ENCODE measurements at regions not wholly inside any gene's neighbourhood (a gene's known extent, or its start where the extent isn't known, plus 50 kb on each side); places are given as distances from the start of the nearest gene placed in this dataset.

DNA sequence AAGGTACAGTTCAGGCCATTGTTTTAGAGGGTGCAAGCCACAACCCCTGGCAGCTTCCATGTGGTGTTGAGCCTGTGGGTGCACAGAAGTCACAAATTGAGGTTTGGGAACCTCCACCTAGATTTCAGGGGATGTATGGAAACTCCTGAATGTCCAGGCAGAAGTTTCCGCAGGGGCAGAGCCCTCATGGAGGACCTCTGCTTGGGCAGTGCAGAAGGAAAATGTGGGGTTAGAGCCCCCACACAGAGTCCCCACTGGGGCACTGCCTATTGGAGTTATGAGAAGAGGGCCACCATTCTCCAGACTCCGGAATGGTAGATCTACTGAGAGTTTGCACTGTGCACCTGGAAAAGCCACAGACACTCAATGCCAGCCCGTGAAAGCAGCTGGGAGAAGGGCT, 242.0 kb upstream of the ACTRT1 start:
- no peaks in the 10 kb centered on the region for H3K36me3 ChIP-seq (ENCODE audit: insufficient read depth, low read length)
- H3K9ac ChIP-seq (ENCODE audit: low read length), result no peak overlapping the region
- peaks cover 18% of the 10 kb centered on the region for H3K9me3 ChIP-seq (ENCODE audit: low read length)
- DNase-seq, result no peak
- H4K20me1 ChIP-seq (ENCODE audit: insufficient read depth, low read depth, low read length), result no peaks in the 10 kb centered on the region
- no peak overlapping the region for H3K4me2 ChIP-seq (ENCODE audit: low read depth, low read length, poor library complexity, severe bottlenecking)
- no peaks in the 10 kb centered on the region for H3K27me3 ChIP-seq (ENCODE audit: low read length)
- no peak overlapping the region for H2AFZ ChIP-seq (ENCODE audit: low read length)
- H3K79me2 ChIP-seq (ENCODE audit: low read length), result no peaks in the 10 kb centered on the region
- no peak overlapping the region for H3K27ac ChIP-seq (ENCODE audit: low read length)
- no peak overlapping the region for H3K4me3 ChIP-seq (ENCODE audit: low read length)
- no peaks in the 10 kb centered on the region for H3K4me1 ChIP-seq (ENCODE audit: low read length)
- no peaks in the 10 kb centered on the region for H3K9me2 ChIP-seq (replicated peaks; ENCODE audit: insufficient read depth, low read length)

DNA sequence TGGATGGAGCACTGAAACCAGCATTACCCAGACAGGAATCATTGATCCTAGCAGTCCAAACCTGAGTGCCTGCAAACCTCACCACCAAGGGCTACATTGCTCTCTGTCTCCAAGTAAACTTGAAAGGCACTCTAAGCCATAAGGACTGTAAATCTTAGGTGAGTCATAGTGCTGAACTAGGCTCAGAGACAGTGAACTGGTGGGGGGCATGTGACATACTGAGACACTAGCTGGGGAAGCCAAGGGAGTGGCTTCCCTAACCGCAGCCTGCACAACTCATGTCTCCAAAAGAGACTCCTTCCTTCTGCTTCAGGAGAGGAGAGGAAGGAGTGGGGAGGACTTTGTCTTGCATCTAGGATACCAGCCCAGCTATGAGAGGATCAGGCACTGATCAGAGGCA, 235.5 kb upstream of the ACTRT1 start:
- Histone ChIP-seq H3K79me2 (ENCODE audit: low read length) (no peaks in the 10 kb centered on the region), H3K27ac (ENCODE audit: low read length) (no peak overlapping the region), H2AFZ (ENCODE audit: low read length) (no peak overlapping the region), H3K4me2 (ENCODE audit: low read depth, low read length, poor library complexity, severe bottlenecking) (no peak overlapping the region), H3K9ac (ENCODE audit: low read length) (no peak overlapping the region), H3K4me1 (ENCODE audit: low read length) (no peaks in the 10 kb centered on the region), H4K20me1 (ENCODE audit: insufficient read depth, low read depth, low read length) (no peaks in the 10 kb centered on the region), H3K36me3 (ENCODE audit: insufficient read depth, low read length) (no peaks in the 10 kb centered on the region), H3K4me3 (ENCODE audit: low read length) (no peak overlapping the region), H3K9me3 (ENCODE audit: low read length) (peaks cover 33% of the 10 kb centered on the region), H3K9me2 (replicated peaks; ENCODE audit: insufficient read depth, low read length) (no peaks in the 10 kb centered on the region), H3K27me3 (ENCODE audit: low read length) (no peaks in the 10 kb centered on the region)
- DNase-seq, result no peak

DNA sequence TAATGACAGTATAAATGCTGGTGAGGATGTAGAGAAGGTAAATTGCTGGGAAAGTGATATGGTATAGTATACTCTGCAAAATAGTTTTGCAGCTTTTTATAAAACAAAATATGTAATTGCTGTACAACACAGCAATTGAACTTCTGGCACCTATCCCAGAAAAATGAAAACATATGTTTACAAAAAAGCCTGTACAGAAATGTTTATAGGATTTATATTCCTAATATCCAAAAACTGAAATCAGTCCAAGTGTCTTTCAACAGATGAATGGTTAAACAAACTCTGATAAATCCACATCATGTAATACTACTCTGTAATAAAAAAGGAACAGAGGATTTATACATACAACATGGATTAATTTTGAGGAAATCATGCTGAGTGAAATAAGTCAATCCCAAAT, 198.4 kb upstream of the ACTRT1 start:
- H3K4me2 ChIP-seq (ENCODE audit: low read depth, low read length, poor library complexity, severe bottlenecking), result no peak overlapping the region

DNA sequence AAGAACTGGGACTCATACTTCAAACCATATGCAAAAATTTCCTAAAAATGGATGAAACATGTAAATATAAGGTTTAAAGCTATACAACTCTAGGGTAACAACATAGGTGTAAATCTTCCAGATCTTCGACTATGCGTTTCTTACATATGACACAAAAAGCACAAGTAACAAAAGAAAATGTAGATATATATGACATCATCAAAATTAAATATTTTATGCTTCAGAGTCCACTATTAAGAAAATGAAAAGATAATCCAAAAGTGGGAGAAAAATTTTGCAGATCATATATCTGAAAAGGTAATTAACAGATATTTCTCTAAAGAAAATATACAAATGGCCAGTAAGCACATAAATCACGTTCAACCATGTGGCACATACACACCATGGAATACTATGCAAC, 164.2 kb upstream of the ACTRT1 start:
- no peak for DNase-seq
- Histone ChIP-seq H3K4me3 (ENCODE audit: low read length) (no peak overlapping the region), H3K4me1 (ENCODE audit: low read length) (no peaks in the 10 kb centered on the region), H3K4me2 (ENCODE audit: low read depth, low read length, poor library complexity, severe bottlenecking) (no peak overlapping the region), H2AFZ (ENCODE audit: low read length) (no peak overlapping the region), H3K9me3 (ENCODE audit: low read length) (peaks cover 26% of the 10 kb centered on the region), H3K36me3 (ENCODE audit: insufficient read depth, low read length) (no peaks in the 10 kb centered on the region), H4K20me1 (ENCODE audit: insufficient read depth, low read depth, low read length) (no peaks in the 10 kb centered on the region), H3K27ac (ENCODE audit: low read length) (no peak overlapping the region), H3K9me2 (replicated peaks; ENCODE audit: insufficient read depth, low read length) (no peaks in the 10 kb centered on the region), H3K79me2 (ENCODE audit: low read length) (no peaks in the 10 kb centered on the region), H3K27me3 (ENCODE audit: low read length) (no peaks in the 10 kb centered on the region), H3K9ac (ENCODE audit: low read length) (no peak overlapping the region)

More for the DNA sequence above, 198.4 kb upstream of the ACTRT1 start:
- no peaks in the 10 kb centered on the region for H3K9me2 ChIP-seq (replicated peaks; ENCODE audit: insufficient read depth, low read length)
- H3K27me3 ChIP-seq (ENCODE audit: low read length), result no peaks in the 10 kb centered on the region
- H3K9me3 ChIP-seq (ENCODE audit: low read length), result peaks cover 30% of the 10 kb centered on the region
- no peak overlapping the region for H2AFZ ChIP-seq (ENCODE audit: low read length)
- no peaks in the 10 kb centered on the region for H3K36me3 ChIP-seq (ENCODE audit: insufficient read depth, low read length)
- H3K4me1 ChIP-seq (ENCODE audit: low read length), result no peaks in the 10 kb centered on the region
- no peaks in the 10 kb centered on the region for H3K79me2 ChIP-seq (ENCODE audit: low read length)
- H4K20me1 ChIP-seq (ENCODE audit: insufficient read depth, low read depth, low read length), result no peaks in the 10 kb centered on the region
- no peak for DNase-seq
- no peak overlapping the region for H3K9ac ChIP-seq (ENCODE audit: low read length)
- no peak overlapping the region for H3K27ac ChIP-seq (ENCODE audit: low read length)
- H3K4me3 ChIP-seq (ENCODE audit: low read length), result no peak overlapping the region

DNA sequence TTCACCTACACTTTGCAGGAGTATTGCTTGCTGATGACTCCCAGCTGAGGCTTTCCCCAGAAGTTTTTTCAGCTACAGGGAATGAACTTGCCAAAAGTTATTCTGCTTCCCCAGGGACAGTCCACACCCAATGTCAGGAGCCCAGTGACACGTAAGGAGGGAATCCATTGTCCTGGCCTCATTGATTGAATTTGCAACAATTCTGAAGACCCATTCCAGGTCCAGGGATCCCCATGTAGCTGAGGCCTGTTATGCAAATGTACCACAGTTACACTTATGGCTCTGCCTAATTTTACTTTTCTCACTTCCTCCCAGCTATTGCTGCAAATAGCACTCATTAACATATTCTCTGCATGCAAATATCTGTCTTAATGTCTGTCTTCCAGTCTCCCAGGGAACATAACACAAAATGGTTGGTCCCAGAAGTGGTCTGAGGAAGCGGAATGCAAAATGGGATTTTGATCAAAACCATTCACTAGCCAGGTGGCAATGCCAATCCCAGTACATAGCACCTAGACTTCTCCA, 113.7 kb upstream of the ACTRT1 start:
- H3K4me3 ChIP-seq (ENCODE audit: low read length), result no peak overlapping the region
- DNase-seq, result no peak
- H4K20me1 ChIP-seq (ENCODE audit: insufficient read depth, low read depth, low read length), result no peaks in the 10 kb centered on the region
- no peaks in the 10 kb centered on the region for H3K27me3 ChIP-seq (ENCODE audit: low read length)
- no peak overlapping the region for H2AFZ ChIP-seq (ENCODE audit: low read length)
- no peaks in the 10 kb centered on the region for H3K79me2 ChIP-seq (ENCODE audit: low read length)
- peaks cover 27% of the 10 kb centered on the region for H3K9me3 ChIP-seq (ENCODE audit: low read length)
- no peak overlapping the region for H3K4me2 ChIP-seq (ENCODE audit: low read depth, low read length, poor library complexity, severe bottlenecking)
- no peak overlapping the region for H3K9ac ChIP-seq (ENCODE audit: low read length)
- peaks cover 5% of the 10 kb centered on the region; the same call in 1 of the 2 replicates for H3K4me1 ChIP-seq (ENCODE audit: low read length)
- H3K36me3 ChIP-seq (ENCODE audit: insufficient read depth, low read length), result no peaks in the 10 kb centered on the region
- H3K27ac ChIP-seq (ENCODE audit: low read length), result no peak overlapping the region
- H3K9me2 ChIP-seq (replicated peaks; ENCODE audit: insufficient read depth, low read length), result no peaks in the 10 kb centered on the region

DNA sequence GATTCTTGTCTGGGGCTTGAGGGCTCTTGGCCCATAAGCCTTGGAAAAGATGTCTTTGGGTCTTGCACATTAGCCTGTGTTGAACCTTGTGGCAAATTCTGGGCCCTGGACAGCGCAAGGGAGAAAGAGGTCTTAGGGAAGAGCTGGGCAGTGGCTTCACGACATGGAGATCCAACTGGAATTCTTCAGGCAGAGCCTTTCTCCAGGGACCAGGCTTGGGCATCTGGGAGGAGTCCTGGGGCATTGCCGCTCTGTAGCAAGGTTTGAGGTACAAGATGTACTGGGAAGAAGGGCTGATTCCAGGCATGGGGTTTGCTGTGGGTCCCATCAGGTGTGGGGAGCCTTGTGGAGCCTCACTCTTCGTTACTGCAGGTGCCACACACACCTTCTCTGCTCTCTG, 104.0 kb upstream of the ACTRT1 start:
- Histone ChIP-seq H4K20me1 (ENCODE audit: insufficient read depth, low read depth, low read length) (no peaks in the 10 kb centered on the region), H2AFZ (ENCODE audit: low read length) (no peak overlapping the region), H3K27ac (ENCODE audit: low read length) (no peak overlapping the region), H3K4me1 (ENCODE audit: low read length) (no peaks in the 10 kb centered on the region), H3K4me2 (ENCODE audit: low read depth, low read length, poor library complexity, severe bottlenecking) (no peak overlapping the region), H3K4me3 (ENCODE audit: low read length) (no peak overlapping the region), H3K9me3 (ENCODE audit: low read length) (peaks cover 16% of the 10 kb centered on the region), H3K27me3 (ENCODE audit: low read length) (no peaks in the 10 kb centered on the region), H3K9ac (ENCODE audit: low read length) (no peak overlapping the region), H3K36me3 (ENCODE audit: insufficient read depth, low read length) (no peaks in the 10 kb centered on the region), H3K79me2 (ENCODE audit: low read length) (no peaks in the 10 kb centered on the region), H3K9me2 (replicated peaks; ENCODE audit: insufficient read depth, low read length) (no peaks in the 10 kb centered on the region)
- DNase-seq, result no peak

DNA sequence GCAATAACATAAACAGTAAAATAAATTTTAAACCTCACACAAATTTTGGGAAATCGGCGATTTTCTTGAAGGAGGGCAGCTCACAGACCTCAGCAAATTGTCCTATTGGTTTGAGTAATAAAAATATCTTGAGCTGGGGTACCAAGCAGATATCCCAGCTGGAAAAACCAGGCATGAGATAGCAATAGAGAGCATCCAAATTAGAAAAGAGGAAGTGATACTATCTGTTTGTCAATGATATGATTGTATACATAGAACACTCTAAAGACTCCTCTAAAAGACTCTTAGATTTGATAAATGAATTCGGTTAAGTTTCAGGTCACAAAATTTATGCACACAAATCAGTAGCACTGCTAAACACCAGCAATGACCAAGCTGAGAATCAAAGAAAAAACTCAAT, 90.5 kb upstream of the ACTRT1 start:
- Histone ChIP-seq H3K4me3 (ENCODE audit: low read length) (no peak overlapping the region), H3K27ac (ENCODE audit: low read length) (no peak overlapping the region), H3K79me2 (ENCODE audit: low read length) (no peaks in the 10 kb centered on the region), H3K36me3 (ENCODE audit: insufficient read depth, low read length) (no peaks in the 10 kb centered on the region), H3K4me2 (ENCODE audit: low read depth, low read length, poor library complexity, severe bottlenecking) (no peak overlapping the region), H3K9ac (ENCODE audit: low read length) (no peak overlapping the region), H3K9me2 (replicated peaks; ENCODE audit: insufficient read depth, low read length) (no peaks in the 10 kb centered on the region), H2AFZ (ENCODE audit: low read length) (no peak overlapping the region), H4K20me1 (ENCODE audit: insufficient read depth, low read depth, low read length) (no peaks in the 10 kb centered on the region), H3K9me3 (ENCODE audit: low read length) (peaks cover 45% of the 10 kb centered on the region), H3K4me1 (ENCODE audit: low read length) (no peaks in the 10 kb centered on the region), H3K27me3 (ENCODE audit: low read length) (no peaks in the 10 kb centered on the region)
- DNase-seq, result no peak

DNA sequence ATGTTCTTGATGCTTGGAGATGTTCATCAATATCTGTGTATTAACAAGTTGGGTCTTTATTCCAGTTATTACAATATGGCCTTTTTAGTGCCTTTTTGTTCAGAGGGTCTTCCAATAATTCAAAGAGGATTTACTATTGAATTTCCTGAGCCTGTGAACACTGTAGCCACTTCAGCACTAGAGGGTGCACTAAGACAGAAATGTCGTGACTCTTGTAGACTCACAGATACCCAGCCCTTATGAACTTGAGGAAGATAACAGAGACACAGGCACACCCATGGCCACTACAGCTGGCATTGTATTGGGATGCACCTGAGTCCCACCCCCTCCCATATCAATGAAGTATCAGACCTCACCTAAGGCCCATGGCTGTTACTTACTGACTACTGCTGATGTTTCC, 54.4 kb upstream of the ACTRT1 start:
- Histone ChIP-seq H3K79me2 (ENCODE audit: low read length) (no peaks in the 10 kb centered on the region), H4K20me1 (ENCODE audit: insufficient read depth, low read depth, low read length) (no peaks in the 10 kb centered on the region), H2AFZ (ENCODE audit: low read length) (no peak overlapping the region; the same call in 1 of the 2 replicates), H3K9me2 (replicated peaks; ENCODE audit: insufficient read depth, low read length) (no peaks in the 10 kb centered on the region), H3K4me1 (ENCODE audit: low read length) (no peaks in the 10 kb centered on the region), H3K9me3 (ENCODE audit: low read length) (peaks cover 19% of the 10 kb centered on the region), H3K9ac (ENCODE audit: low read length) (no peak overlapping the region), H3K36me3 (ENCODE audit: insufficient read depth, low read length) (no peaks in the 10 kb centered on the region), H3K4me2 (ENCODE audit: low read depth, low read length, poor library complexity, severe bottlenecking) (no peak overlapping the region), H3K27me3 (ENCODE audit: low read length) (no peaks in the 10 kb centered on the region), H3K27ac (ENCODE audit: low read length) (no peak overlapping the region), H3K4me3 (ENCODE audit: low read length) (no peak overlapping the region)
- DNase-seq, result peak; percentile 63

DNA sequence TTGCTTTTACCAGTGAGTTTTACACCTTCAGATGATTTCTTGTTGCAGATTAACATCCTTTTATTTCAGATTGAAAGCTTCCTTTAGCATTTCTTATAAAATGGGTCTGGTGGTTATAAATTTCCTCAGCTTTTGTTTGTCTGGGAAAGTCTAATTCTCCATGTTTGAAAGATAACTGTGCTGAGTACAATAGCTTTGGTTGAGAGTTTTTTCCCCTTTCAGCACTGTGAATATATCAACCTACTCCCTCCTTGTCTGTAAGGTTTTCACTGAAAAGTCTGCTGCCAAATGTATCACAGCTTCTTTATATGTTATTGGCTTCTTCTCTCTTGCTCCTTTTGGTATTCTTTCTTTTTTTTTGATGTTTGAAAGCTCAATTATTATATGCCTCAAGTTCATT, 53.5 kb upstream of the ACTRT1 start:
- H3K27me3 ChIP-seq (ENCODE audit: low read length), result no peaks in the 10 kb centered on the region
- no peak overlapping the region for H2AFZ ChIP-seq (ENCODE audit: low read length)
- no peaks in the 10 kb centered on the region for H3K79me2 ChIP-seq (ENCODE audit: low read length)
- no peak overlapping the region for H3K4me3 ChIP-seq (ENCODE audit: low read length)
- H3K4me2 ChIP-seq (ENCODE audit: low read depth, low read length, poor library complexity, severe bottlenecking), result no peak overlapping the region
- no peaks in the 10 kb centered on the region for H3K4me1 ChIP-seq (ENCODE audit: low read length)
- H3K36me3 ChIP-seq (ENCODE audit: insufficient read depth, low read length), result no peaks in the 10 kb centered on the region
- H3K9ac ChIP-seq (ENCODE audit: low read length), result no peak overlapping the region
- no peak overlapping the region for H3K27ac ChIP-seq (ENCODE audit: low read length)
- no peak for DNase-seq
- no peaks in the 10 kb centered on the region for H3K9me2 ChIP-seq (replicated peaks; ENCODE audit: insufficient read depth, low read length)
- peaks cover 15% of the 10 kb centered on the region for H3K9me3 ChIP-seq (ENCODE audit: low read length)
- no peaks in the 10 kb centered on the region for H4K20me1 ChIP-seq (ENCODE audit: insufficient read depth, low read depth, low read length)

All from Karpas-422 (cell line).